ENCODE measurements at regions not wholly inside any gene's neighbourhood (a gene's known extent, or its start where the extent isn't known, plus 50 kb on each side); places are given as distances from the start of the nearest gene placed in this dataset.

DNA sequence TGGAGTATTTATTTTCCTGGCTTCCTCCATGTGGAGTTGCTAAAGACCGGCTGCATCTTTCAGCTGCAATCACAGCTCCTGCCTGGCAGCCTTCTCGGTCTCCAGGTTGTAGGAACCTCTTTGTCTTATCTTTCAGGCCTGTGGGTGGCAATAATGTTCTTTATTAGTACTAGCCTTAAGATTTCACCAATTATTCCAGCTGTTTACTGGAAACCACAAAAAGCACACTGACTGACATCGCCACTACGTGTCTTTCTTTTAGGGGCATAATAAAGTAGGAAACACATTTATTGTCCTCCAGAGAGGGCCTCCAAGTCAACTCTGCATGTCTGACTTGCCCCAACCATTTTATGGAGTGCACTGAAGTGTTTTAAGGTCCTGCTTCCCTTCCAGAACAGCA is 1116.5 kb upstream of the TMEM132C start:
- TF ChIP-seq, protein P1, sequence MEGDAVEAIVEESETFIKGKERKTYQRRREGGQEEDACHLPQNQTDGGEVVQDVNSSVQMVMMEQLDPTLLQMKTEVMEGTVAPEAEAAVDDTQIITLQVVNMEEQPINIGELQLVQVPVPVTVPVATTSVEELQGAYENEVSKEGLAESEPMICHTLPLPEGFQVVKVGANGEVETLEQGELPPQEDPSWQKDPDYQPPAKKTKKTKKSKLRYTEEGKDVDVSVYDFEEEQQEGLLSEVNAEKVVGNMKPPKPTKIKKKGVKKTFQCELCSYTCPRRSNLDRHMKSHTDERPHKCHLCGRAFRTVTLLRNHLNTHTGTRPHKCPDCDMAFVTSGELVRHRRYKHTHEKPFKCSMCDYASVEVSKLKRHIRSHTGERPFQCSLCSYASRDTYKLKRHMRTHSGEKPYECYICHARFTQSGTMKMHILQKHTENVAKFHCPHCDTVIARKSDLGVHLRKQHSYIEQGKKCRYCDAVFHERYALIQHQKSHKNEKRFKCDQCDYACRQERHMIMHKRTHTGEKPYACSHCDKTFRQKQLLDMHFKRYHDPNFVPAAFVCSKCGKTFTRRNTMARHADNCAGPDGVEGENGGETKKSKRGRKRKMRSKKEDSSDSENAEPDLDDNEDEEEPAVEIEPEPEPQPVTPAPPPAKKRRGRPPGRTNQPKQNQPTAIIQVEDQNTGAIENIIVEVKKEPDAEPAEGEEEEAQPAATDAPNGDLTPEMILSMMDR (IDR thresholded peaks at IDR 0.05; ENCODE audit: low read depth, low read length): no peak
- TF ChIP-seq POLR2A (IDR thresholded peaks at IDR 0.05; ENCODE audit: extremely low read depth, insufficient read length) (no peak), MYC (IDR thresholded peaks at IDR 0.05; ENCODE audit: low read depth, low read length) (no peak)
- TF ChIP-seq, protein P2, sequence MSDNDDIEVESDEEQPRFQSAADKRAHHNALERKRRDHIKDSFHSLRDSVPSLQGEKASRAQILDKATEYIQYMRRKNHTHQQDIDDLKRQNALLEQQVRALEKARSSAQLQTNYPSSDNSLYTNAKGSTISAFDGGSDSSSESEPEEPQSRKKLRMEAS (IDR thresholded peaks at IDR 0.05; ENCODE audit: low read depth, low read length): no peak
